MCF 10A (cell line): ENCODE measurements at regions not wholly inside any gene's neighbourhood (a gene's known extent, or its start where the extent isn't known, plus 50 kb on each side); places are given as distances from the start of the nearest gene placed in this dataset.

Experiments
- BruUV-seq: library from RNA; stranded (reverse); fragments of 400-500 nt; replicated peaks from 2 replicates; lab custom pipeline; 2021; lab: Mats Ljungman, UMichigan
- CTCF ChIA-PET: fragments of 300-600 bp; sonication (Branson Sonifier 250); formaldehyde crosslinking; extraction: SDS; loops from one replicate; lab custom pipeline; 2021; ENCODE audit warnings: antibody characterized with exemption, inconsistent platforms; lab: Yijun Ruan, JAX
- POLR2A ChIA-PET: fragments of 300-600, 350-650 bp; sonication (Branson Sonifier 250); formaldehyde crosslinking; extraction: SDS; loops from one replicate; lab custom pipeline; 2020; ENCODE audit warnings: antibody characterized with exemption, inconsistent platforms; lab: Yijun Ruan, JAX
- DNase-seq: peaks from one replicate; pipeline ENCODE4 v3.0.0-alpha.2; 2018; ENCODE audit not compliant: unreplicated experiment
- H3K27ac Mint-ChIP-seq: one replicate; pipeline ENCODE4 v1.8.0; 2022; ENCODE audit warnings: mild to moderate bottlenecking, low read depth, mixed read lengths; ENCODE audit not compliant: unreplicated experiment
- H3K27me3 Mint-ChIP-seq: one replicate; pipeline ENCODE4 v1.8.0; 2022; ENCODE audit warnings: mixed read lengths; ENCODE audit not compliant: insufficient read depth, unreplicated experiment
- H3K36me3 Mint-ChIP-seq: one replicate; pipeline ENCODE4 v1.8.0; 2022; ENCODE audit warnings: mild to moderate bottlenecking, moderate library complexity, mixed read lengths; ENCODE audit not compliant: insufficient read depth, unreplicated experiment
- H3K4me1 Mint-ChIP-seq: one replicate; pipeline ENCODE4 v1.8.0; 2022; ENCODE audit warnings: mixed read lengths; ENCODE audit not compliant: insufficient read depth, unreplicated experiment
- H3K4me3 Mint-ChIP-seq: one replicate; pipeline ENCODE4 v1.8.0; 2022; ENCODE audit warnings: mild to moderate bottlenecking, moderate library complexity, mixed read lengths; ENCODE audit not compliant: unreplicated experiment
- H3K9me3 Mint-ChIP-seq: one replicate; pipeline ENCODE4 v1.8.0; 2022; ENCODE audit warnings: mixed read lengths; ENCODE audit not compliant: unreplicated experiment
- intact Hi-C: fragments of 100-400 bp; cut with micrococcal nuclease; formaldehyde crosslinking; loops from 2 replicates; pipeline ENCODE4 v1.14.1; 2022
- TF ChIP-seq, protein P1 (sequence below): fragments of 200-600 bp; IDR thresholded peaks from one replicate; pipeline ENCODE4 v1.8.0; 2022; ENCODE audit warnings: antibody characterized with exemption, mild to moderate bottlenecking; ENCODE audit not compliant: unreplicated experiment

- CTCF ChIA-PET: interaction anchor here (0.6 to 1.2 kb wide), 3 partner anchors 14 to 74 kb away, joined by 3 to 4 read pairs (median 3); no protein-coding TSS in a partner anchor
Observed at GRCh38 chr2:242024751-242025355, 155.3 kb downstream of the RTP5 start.

DNA sequence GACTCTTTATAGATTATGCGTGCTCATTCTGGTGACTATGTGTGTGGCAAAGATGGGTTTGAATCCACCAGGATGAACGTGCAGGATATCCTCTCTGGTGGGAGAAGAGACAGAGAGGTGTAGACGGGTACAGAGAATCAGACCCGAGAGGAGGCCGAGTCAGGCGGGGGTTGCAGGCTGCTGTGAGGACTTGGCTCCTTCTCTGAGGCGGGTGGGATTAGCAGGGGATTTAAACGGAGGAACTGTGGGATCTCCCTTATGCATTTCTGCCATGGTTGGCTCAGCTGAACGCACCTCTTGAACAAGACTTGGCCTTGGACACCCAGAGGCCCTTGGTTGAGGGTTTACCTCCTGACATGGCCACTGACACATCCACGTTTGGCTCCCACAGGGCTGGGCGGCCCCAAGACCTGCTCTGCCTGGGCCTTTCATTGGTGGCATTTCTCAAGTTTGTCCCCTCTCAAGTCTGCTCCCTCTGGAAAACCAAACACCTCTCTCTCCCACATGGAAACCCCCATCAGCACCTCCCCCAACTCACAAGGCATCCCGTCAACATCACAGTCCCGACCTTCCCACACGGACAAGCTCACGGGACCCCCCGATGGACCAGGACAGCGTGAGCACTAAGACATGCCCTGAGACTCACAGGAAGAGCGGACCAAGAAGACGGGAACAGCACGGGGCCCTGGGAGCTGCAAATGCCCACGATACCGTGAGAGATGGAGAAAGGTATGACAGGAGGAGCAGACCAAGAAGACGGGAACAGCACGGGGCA, 158.3 kb downstream of the RTP5 start:
- TF ChIP-seq, protein P1, sequence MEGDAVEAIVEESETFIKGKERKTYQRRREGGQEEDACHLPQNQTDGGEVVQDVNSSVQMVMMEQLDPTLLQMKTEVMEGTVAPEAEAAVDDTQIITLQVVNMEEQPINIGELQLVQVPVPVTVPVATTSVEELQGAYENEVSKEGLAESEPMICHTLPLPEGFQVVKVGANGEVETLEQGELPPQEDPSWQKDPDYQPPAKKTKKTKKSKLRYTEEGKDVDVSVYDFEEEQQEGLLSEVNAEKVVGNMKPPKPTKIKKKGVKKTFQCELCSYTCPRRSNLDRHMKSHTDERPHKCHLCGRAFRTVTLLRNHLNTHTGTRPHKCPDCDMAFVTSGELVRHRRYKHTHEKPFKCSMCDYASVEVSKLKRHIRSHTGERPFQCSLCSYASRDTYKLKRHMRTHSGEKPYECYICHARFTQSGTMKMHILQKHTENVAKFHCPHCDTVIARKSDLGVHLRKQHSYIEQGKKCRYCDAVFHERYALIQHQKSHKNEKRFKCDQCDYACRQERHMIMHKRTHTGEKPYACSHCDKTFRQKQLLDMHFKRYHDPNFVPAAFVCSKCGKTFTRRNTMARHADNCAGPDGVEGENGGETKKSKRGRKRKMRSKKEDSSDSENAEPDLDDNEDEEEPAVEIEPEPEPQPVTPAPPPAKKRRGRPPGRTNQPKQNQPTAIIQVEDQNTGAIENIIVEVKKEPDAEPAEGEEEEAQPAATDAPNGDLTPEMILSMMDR: no peak
- Mint-ChIP-seq H3K36me3 (no peaks in the 10 kb centered on the region), H3K27me3 (peaks cover 71% of the 10 kb centered on the region), H3K9me3 (no peaks in the 10 kb centered on the region), H3K27ac (no peak overlapping the region), H3K4me3 (no peak overlapping the region), H3K4me1 (peaks cover 9% of the 10 kb centered on the region)
- ChIA-PET CTCF (no interaction called here), POLR2A (no interaction called here)
- intact Hi-C loops: no loop called here
- DNase-seq: no peak
- no TSS peak for BruUV-seq

More at GRCh38 chr2:242024751-242025355, 155.3 kb downstream of the RTP5 start:
- no TSS peak for BruUV-seq
- intact Hi-C loops: no loop called here
- DNase-seq: no peak
- no peaks in the 10 kb centered on the region for H3K4me1 Mint-ChIP-seq
- H3K9me3 Mint-ChIP-seq: no peaks in the 10 kb centered on the region
- no peaks in the 10 kb centered on the region for H3K36me3 Mint-ChIP-seq
- no peak overlapping the region for H3K4me3 Mint-ChIP-seq
- TF ChIP-seq, protein P1: no peak
- H3K27me3 Mint-ChIP-seq: peaks cover 94% of the 10 kb centered on the region
- POLR2A ChIA-PET: interaction anchor here (0.6 kb wide), 1 partner anchor 92 kb away, joined by 3 read pairs; no protein-coding TSS in a partner anchor
- no peak overlapping the region for H3K27ac Mint-ChIP-seq

- ChIA-PET CTCF (no interaction called here), POLR2A (no interaction called here)
- no peaks in the 10 kb centered on the region for H3K36me3 Mint-ChIP-seq
- H3K4me3 Mint-ChIP-seq: no peak overlapping the region
- no TSS peak for BruUV-seq
- peaks cover 70% of the 10 kb centered on the region for H3K27me3 Mint-ChIP-seq
- TF ChIP-seq, protein P1: no peak
- H3K4me1 Mint-ChIP-seq: peaks cover 9% of the 10 kb centered on the region
- no peak for DNase-seq
- intact Hi-C loops: no loop called here
- H3K27ac Mint-ChIP-seq: no peak overlapping the region
- H3K9me3 Mint-ChIP-seq: no peaks in the 10 kb centered on the region
Observed at GRCh38 chr2:242029422-242030225, 160.1 kb downstream of the RTP5 start.

- ChIA-PET POLR2A (no interaction called here), CTCF (no interaction called here)
- DNase-seq: no peak
Observed at GRCh38 chr2:242030226-242030575, 160.7 kb downstream of the RTP5 start.

More at GRCh38 chr2:242030226-242030575, 160.7 kb downstream of the RTP5 start:
- Mint-ChIP-seq H3K36me3 (no peaks in the 10 kb centered on the region), H3K9me3 (no peaks in the 10 kb centered on the region), H3K27me3 (peaks cover 70% of the 10 kb centered on the region), H3K4me3 (no peak overlapping the region), H3K27ac (no peak overlapping the region), H3K4me1 (peaks cover 9% of the 10 kb centered on the region)
- TF ChIP-seq, protein P1: no peak
- BruUV-seq: no TSS peak
- intact Hi-C loops: no loop called here
